A549 (cell line): ENCODE measurements at regions not wholly inside any gene's neighbourhood (a gene's known extent, or its start where the extent isn't known, plus 50 kb on each side); places are given as distances from the start of the nearest gene placed in this dataset.

Experiments
- ATAC-seq, 2 experiments: fragments of 200-7000 bp in 1 of 2; fragments of >200 bp in 1 of 2; cut with Nextera tagmentation in 1 of 2; cut with Tn5 transposase in 1 of 2; 3 replicates each; pipeline versions ENCODE4 v1.8.0 to v1.9.1; 2018 to 2020; ENCODE audit warnings: mild to moderate bottlenecking in 1 of 2, moderate library complexity in 1 of 2
- CTCF ChIA-PET: fragments of 300-600 bp; sonication (Branson Sonifier 250); formaldehyde crosslinking; extraction: SDS; loops from one replicate; lab custom pipeline; 2021; ENCODE audit warnings: antibody characterized with exemption, inconsistent platforms; lab: Yijun Ruan, JAX
- POLR2A ChIA-PET: fragments of 350-600 bp; formaldehyde crosslinking; extraction: SDS; loops from one replicate; lab custom pipeline; 2021; ENCODE audit warnings: antibody characterized with exemption, inconsistent platforms; lab: Yijun Ruan, JAX
- DNase-seq, 2 experiments: peaks; one replicate each; pipeline versions ENCODE4 v3.0.0 to v3.0.0-alpha.2; 2011 to 2016; ENCODE audit warnings: low read depth in 1 of 2, low spot score in 1 of 2
- FAIRE-seq: peaks from 2 replicates; lab custom pipeline; 2011; peaks lifted over from hg19 to GRCh38; lab: Jason Lieb, UNC
- H3K27ac ChIP-seq, 2 experiments: fragments of >200 bp; sonication (Bioruptor Twin); formaldehyde crosslinking; 3 replicates each; pipeline ENCODE4 v1.5.1; 2016 to 2017
- H3K4me1 ChIP-seq: fragments of >200 bp; sonication (Bioruptor Twin); formaldehyde crosslinking; 3 replicates; pipeline ENCODE4 v1.6.1; 2016
- H3K4me2 ChIP-seq: fragments of >200 bp; sonication (Bioruptor Twin); formaldehyde crosslinking; 3 replicates; pipeline ENCODE4 v1.6.1; 2016
- H3K4me3 ChIP-seq: fragments of >200 bp; sonication (Bioruptor Twin); formaldehyde crosslinking; 3 replicates; pipeline ENCODE4 v1.5.1; 2016
- H3K9me3 ChIP-seq: fragments of >200 bp; sonication (Bioruptor Twin); formaldehyde crosslinking; 3 replicates; pipeline ENCODE4 v1.6.1; 2016
- BHLHE40 ChIP-seq: IDR thresholded peaks from 2 replicates; pipeline ENCODE4 v1.6.1; 2012; ENCODE audit warnings: low read depth, low read length, inconsistent platforms
- CEBPB ChIP-seq, 2 experiments: fragments of >200 bp in 1 of 2; sonication (Bioruptor Twin) in 1 of 2; formaldehyde crosslinking in 1 of 2; IDR thresholded peaks; 2 replicates each; pipeline ENCODE4 v1.6.1; 2012 to 2016
- EHF ChIP-seq: fragments of 250-450 bp; sonication (Bioruptor Pico); IDR thresholded peaks from 2 replicates; pipeline ENCODE4 v1.5.0; 2020; ENCODE audit warnings: mild to moderate bottlenecking
- EHMT2 ChIP-seq: fragments of 200-600 bp; sonication (generic); IDR thresholded peaks from 2 replicates; pipeline ENCODE4 v1.6.1; 2016; ENCODE audit warnings: antibody characterized with exemption, low read depth, mild to moderate bottlenecking, moderate library complexity
- ELK1 ChIP-seq: fragments of 150-350 bp; IDR thresholded peaks from 2 replicates; pipeline ENCODE4 v1.6.1; 2014; ENCODE audit warnings: low read depth, mild to moderate bottlenecking, low read length
- FOSB ChIP-seq: fragments of 250-450 bp; sonication (Bioruptor Pico); IDR thresholded peaks from 2 replicates; pipeline ENCODE4 v1.5.0; 2020; ENCODE audit warnings: mild to moderate bottlenecking, moderate library complexity
- FOSL2 ChIP-seq, 2 experiments: fragments of 450-650 bp in 1 of 2; fragments of >200 bp in 1 of 2; sonication (Bioruptor Twin) in 1 of 2; formaldehyde crosslinking; IDR thresholded peaks; 2 replicates each; pipeline versions ENCODE4 v1.5.0 to v1.6.1; 2016 to 2020; ENCODE audit warnings: mild to moderate bottlenecking in 1 of 2, moderate library complexity in 1 of 2
- GATA3 ChIP-seq: IDR thresholded peaks from 2 replicates; pipeline ENCODE4 v1.6.1; 2012; ENCODE audit warnings: borderline replicate concordance
- HOXA7 ChIP-seq: fragments of 250-450 bp; sonication (Bioruptor Pico); IDR thresholded peaks from 2 replicates; pipeline ENCODE4 v1.5.0; 2020; ENCODE audit warnings: mild to moderate bottlenecking, moderate library complexity
- HOXB13 ChIP-seq: fragments of 250-450 bp; sonication (Bioruptor Pico); IDR thresholded peaks from 2 replicates; pipeline ENCODE4 v1.5.0; 2020; ENCODE audit warnings: low read depth, mild to moderate bottlenecking, moderate library complexity
- HOXB5 ChIP-seq: fragments of 250-450 bp; sonication (Bioruptor Pico); IDR thresholded peaks from 2 replicates; pipeline ENCODE4 v1.5.0; 2020; ENCODE audit warnings: mild to moderate bottlenecking, moderate library complexity
- JUN ChIP-seq, 2 experiments: fragments of >200 bp; sonication (Bioruptor Twin); formaldehyde crosslinking; IDR thresholded peaks; 2 replicates in 1 of 2; 3 replicates in 1 of 2; pipeline ENCODE4 v1.6.1; 2016 to 2017
- JUNB ChIP-seq: fragments of >200 bp; sonication (Bioruptor Twin); formaldehyde crosslinking; IDR thresholded peaks from 2 replicates; pipeline ENCODE4 v1.6.1; 2016
- KDM1A ChIP-seq: fragments of 200-600 bp; sonication (generic); IDR thresholded peaks from 2 replicates; pipeline ENCODE4 v1.6.1; 2016; ENCODE audit warnings: low read depth, mild to moderate bottlenecking
- KDM5A ChIP-seq: fragments of 200-600 bp; sonication (generic); IDR thresholded peaks from 2 replicates; pipeline ENCODE4 v1.6.1; 2016; ENCODE audit warnings: antibody characterized with exemption, mild to moderate bottlenecking
- MAX ChIP-seq: IDR thresholded peaks from 2 replicates; pipeline ENCODE4 v1.6.1; 2012
- NPAS2 ChIP-seq: fragments of 250-450 bp; sonication (Bioruptor Pico); IDR thresholded peaks from 2 replicates; pipeline ENCODE4 v1.8.0; 2022; ENCODE audit warnings: mild to moderate bottlenecking, moderate library complexity, borderline replicate concordance
- NR3C1 ChIP-seq: fragments of >200 bp; sonication (Bioruptor Twin); formaldehyde crosslinking; IDR thresholded peaks from 3 replicates; pipeline ENCODE4 v1.6.1; 2017
- POLR2A ChIP-seq: IDR thresholded peaks from 2 replicates; pipeline ENCODE4 v1.6.1; 2012; ENCODE audit warnings: mild to moderate bottlenecking, low read length
- POLR2AphosphoS2 ChIP-seq: conservative IDR thresholded peaks from 2 replicates; pipeline ENCODE4 v1.6.1; 2012; ENCODE audit warnings: low read length, improper control_type of control experiment, inconsistent platforms
- RAD21 ChIP-seq, 2 experiments: fragments of >200 bp in 1 of 2; sonication (Bioruptor Twin) in 1 of 2; formaldehyde crosslinking in 1 of 2; IDR thresholded peaks in 1 of 2; conservative IDR thresholded peaks in 1 of 2; 2 replicates in 1 of 2; 3 replicates in 1 of 2; pipeline ENCODE4 v1.6.1; 2012 to 2018; ENCODE audit warnings: inconsistent platforms in 1 of 2
- RFX5 ChIP-seq: fragments of 450-650 bp; IDR thresholded peaks from 2 replicates; pipeline ENCODE4 v1.7.1; 2014; ENCODE audit warnings: antibody characterized with exemption, mild to moderate bottlenecking, moderate library complexity
- RNF2 ChIP-seq: fragments of 200-600 bp; sonication (generic); IDR thresholded peaks from 2 replicates; pipeline ENCODE4 v1.6.1; 2016; ENCODE audit warnings: low read depth, mild to moderate bottlenecking, antibody characterized with exemption, moderate library complexity, borderline replicate concordance
- TFCP2L1 ChIP-seq: fragments of 250-450 bp; sonication (Bioruptor Pico); IDR thresholded peaks from 2 replicates; pipeline ENCODE4 v1.5.0; 2021; ENCODE audit warnings: mild to moderate bottlenecking
- WGBS: methylation state at CpG from one replicate; pipeline ENCODE4 v1.1.6; 2017; ENCODE audit errors: missing lambda C conversion rate; 5-methylcytosine and 5-hydroxymethylcytosine counted together

- Histone ChIP-seq H3K4me2 (peak overlapping the region; percentile 68), H3K4me3 (no peak overlapping the region), H3K27ac (peak overlapping the region; percentile 55 to 70), H3K9me3 (no peaks in the 10 kb centered on the region), H3K4me1 (peaks cover 29% of the 10 kb centered on the region)
- ATAC-seq: peak; percentile 13 to 79; a peak in 3 of 6 replicates
- peak in 1 of 2 experiments; percentile 51 for DNase-seq
- WGBS: 4% methylated on average over 2 of the region's 2 CpGs
- FAIRE-seq: no peak
- POLR2A ChIA-PET: no interaction called here
- TF ChIP-seq GATA3 (peak; percentile 89), CEBPB (IDR thresholded peaks at IDR 0.05) (peak in 1 of 2 experiments; percentile 53; a peak in 2 of 4 replicates), RFX5 (no peak), MAX (peak; percentile 43; the same call in 1 of the 2 replicates)
- CTCF ChIA-PET: no interaction called here
These were observed 304.5 kb downstream of the KCNRG start for GRCh38 chr13:50319635-50320255.

GRCh38 chr13:50320271-50320862 lies 305.1 kb downstream of the KCNRG start:
- DNase-seq (peak in 1 of 2 experiments; percentile 53), ATAC-seq (peak; percentile 62 to 89; a peak in 4 of 6 replicates), FAIRE-seq (no peak)
- Histone ChIP-seq H3K4me1 (peaks cover 29% of the 10 kb centered on the region), H3K9me3 (no peaks in the 10 kb centered on the region), H3K27ac (peak overlapping the region; percentile 55 to 70; a peak in 5 of 6 replicates), H3K4me2 (peak overlapping the region; percentile 68), H3K4me3 (no peak overlapping the region)
- CTCF ChIA-PET: no interaction called here
- 0% methylated on average over 1 of the region's 1 CpG for WGBS
- POLR2A ChIA-PET: no interaction called here
- TF ChIP-seq RNF2: no peak
- 0 out of 2 replicates have a peak, but pooled peaks have one; percentile 13 for TF ChIP-seq FOSL2 (IDR thresholded peaks at IDR 0.05)
- TF ChIP-seq FOSL2 (CRISPR knock-in tag; IDR thresholded peaks at IDR 0.05): peak; percentile 67
- TF ChIP-seq GATA3: peak; percentile 62; the same call in 1 of the 2 replicates
- TF ChIP-seq TFCP2L1 (CRISPR knock-in tag): no peak
- peak; percentile 70 for TF ChIP-seq HOXB5
- TF ChIP-seq JUNB: peak; percentile 36; the same call in 1 of the 2 replicates
- TF ChIP-seq KDM1A: no peak
- TF ChIP-seq NR3C1: no peak
- TF ChIP-seq EHMT2: no peak
- no peak for TF ChIP-seq BHLHE40
- TF ChIP-seq EHF (CRISPR knock-in tag): no peak
- no peak for TF ChIP-seq POLR2AphosphoS2
- TF ChIP-seq POLR2A: no peak
- no peak for TF ChIP-seq ELK1

GRCh38 chr13:50322006-50322405 lies 306.8 kb downstream of the KCNRG start:
- no peak for ATAC-seq
- no peak for FAIRE-seq
- 95% methylated on average over 3 of the region's 3 CpGs for WGBS
- POLR2A ChIA-PET: no interaction called here
- TF ChIP-seq NPAS2 (no peak), RAD21 (conservative IDR thresholded peaks at IDR 0.05 in 1 of 2, IDR thresholded peaks at IDR 0.05 in 1 of 2) (no peak), HOXA7 (CRISPR knock-in tag) (no peak), KDM5A (no peak), JUNB (no peak), ELK1 (no peak), HOXB13 (CRISPR knock-in tag) (no peak), HOXB5 (no peak), FOSB (CRISPR knock-in tag) (no peak), BHLHE40 (no peak), JUN (IDR thresholded peaks at IDR 0.05) (no peak)
- peaks cover 35% of the 10 kb centered on the region for H3K4me1 ChIP-seq
- no peak overlapping the region for H3K4me2 ChIP-seq
- H3K4me3 ChIP-seq: no peak overlapping the region
- no peak for DNase-seq
- H3K9me3 ChIP-seq: no peaks in the 10 kb centered on the region
- CTCF ChIA-PET: interaction anchor here (0.8 kb wide), 1 partner anchor 49 kb away, joined by 3 read pairs; no protein-coding TSS in a partner anchor
- H3K27ac ChIP-seq: no peak overlapping the region
